PC-3 (cell line): ENCODE measurements at regions not wholly inside any gene's neighbourhood (a gene's known extent, or its start where the extent isn't known, plus 50 kb on each side); places are given as distances from the start of the nearest gene placed in this dataset.

Experiments used
- ATAC-seq: fragments of 200-7000 bp; cut with Tn5 transposase; 2 replicates; pipeline ENCODE4 v1.9.1; 2020; ENCODE audit warnings: mild to moderate bottlenecking, moderate library complexity
- BruUV-seq: library from RNA; stranded (reverse); fragments of 400-500 nt; replicated peaks from 2 replicates; lab custom pipeline; 2021; lab: Mats Ljungman, UMichigan
- CTCF ChIA-PET: fragments of 300-600 bp; sonication (Branson Sonifier 250); formaldehyde crosslinking; loops from one replicate; lab custom pipeline; 2022; ENCODE audit warnings: antibody characterized with exemption; lab: Charles Lee
- POLR2A ChIA-PET: fragments of 300-600 bp; sonication (Branson Sonifier 250); formaldehyde crosslinking; loops from one replicate; lab custom pipeline; 2022; ENCODE audit warnings: antibody characterized with exemption; ENCODE audit not compliant: unreplicated experiment; lab: Charles Lee
- DNase-seq: peaks from one replicate; pipeline ENCODE4 v3.0.0-alpha.2; 2015
- H2AFZ ChIP-seq: fragments of 300-600 bp; sonication (generic); 2 replicates; pipeline ENCODE4 v1.6.0; 2016; ENCODE audit warnings: antibody characterized with exemption, low read length
- H3F3A ChIP-seq: fragments of 300-600 bp; sonication (generic); one replicate; pipeline ENCODE4 v1.6.0; 2017; ENCODE audit warnings: antibody characterized with exemption, low read length, control low read depth, mild to moderate bottlenecking; ENCODE audit not compliant: unreplicated experiment
- H3K27ac ChIP-seq: fragments of 300-600 bp; sonication (generic); 2 replicates; pipeline ENCODE4 v1.5.1; 2016; ENCODE audit warnings: mild to moderate bottlenecking, low read length
- H3K27me3 ChIP-seq: fragments of 300-600 bp; sonication (generic); 2 replicates; pipeline ENCODE4 v1.6.1; 2016; ENCODE audit warnings: low read length, mixed read lengths
- H3K36me3 ChIP-seq: fragments of 300-600 bp; sonication (generic); 2 replicates; pipeline ENCODE4 v1.6.1; 2016; ENCODE audit warnings: low read depth, mixed run types, low read length, mixed read lengths
- H3K4me1 ChIP-seq: fragments of 300-600 bp; sonication (generic); 2 replicates; pipeline ENCODE4 v1.5.1; 2016; ENCODE audit warnings: low read length; ENCODE audit not compliant: insufficient read depth
- H3K4me2 ChIP-seq: fragments of 300-600 bp; sonication (generic); 2 replicates; pipeline ENCODE4 v1.6.0; 2016; ENCODE audit warnings: low read length
- H3K4me3 ChIP-seq: fragments of 300-600 bp; sonication (generic); 2 replicates; pipeline ENCODE4 v1.5.1; 2016; ENCODE audit warnings: mild to moderate bottlenecking, low read length, mixed read lengths
- H3K79me2 ChIP-seq: fragments of 300-600 bp; sonication (generic); 2 replicates; pipeline ENCODE4 v1.6.1; 2017; ENCODE audit warnings: low read length, mixed read lengths
- H3K9ac ChIP-seq: fragments of 300-600 bp; sonication (generic); 2 replicates; pipeline ENCODE4 v1.6.0; 2016; ENCODE audit warnings: mild to moderate bottlenecking, low read length
- H3K9me2 ChIP-seq: fragments of 300-600 bp; sonication (generic); replicated peaks from 2 replicates; pipeline ENCODE4 v1.6.1; 2016; ENCODE audit warnings: mixed run types, low read length, mixed read lengths
- H3K9me3 ChIP-seq: fragments of 300-600 bp; sonication (generic); 2 replicates; pipeline ENCODE4 v1.6.1; 2016; ENCODE audit warnings: low read length, mixed read lengths
- H4K20me1 ChIP-seq: fragments of 300-600 bp; sonication (generic); 2 replicates; pipeline ENCODE4 v1.6.1; 2016; ENCODE audit warnings: low read length, mixed read lengths
- EZH2 ChIP-seq: fragments of 300-600 bp; sonication (generic); IDR thresholded peaks from one replicate; pipeline ENCODE4 v1.6.1; 2017; ENCODE audit warnings: antibody characterized with exemption, mild to moderate bottlenecking, low read length; ENCODE audit not compliant: unreplicated experiment
- EZH2phosphoT487 ChIP-seq: fragments of 300-600 bp; sonication (generic); IDR thresholded peaks from 2 replicates; pipeline ENCODE4 v1.6.1; 2018; ENCODE audit warnings: mild to moderate bottlenecking, antibody characterized with exemption, low read length, borderline replicate concordance
- intact Hi-C: fragments of 100-400 bp; cut with micrococcal nuclease; formaldehyde crosslinking; loops from 2 replicates; pipeline ENCODE4 v1.9.0; 2023
- TF ChIP-seq, protein P1 (sequence below): fragments of 300-600 bp; sonication (generic); conservative IDR thresholded peaks from 2 replicates; pipeline ENCODE4 v1.5.1; 2017; ENCODE audit warnings: antibody characterized with exemption, low read depth, mild to moderate bottlenecking, low read length

DNA sequence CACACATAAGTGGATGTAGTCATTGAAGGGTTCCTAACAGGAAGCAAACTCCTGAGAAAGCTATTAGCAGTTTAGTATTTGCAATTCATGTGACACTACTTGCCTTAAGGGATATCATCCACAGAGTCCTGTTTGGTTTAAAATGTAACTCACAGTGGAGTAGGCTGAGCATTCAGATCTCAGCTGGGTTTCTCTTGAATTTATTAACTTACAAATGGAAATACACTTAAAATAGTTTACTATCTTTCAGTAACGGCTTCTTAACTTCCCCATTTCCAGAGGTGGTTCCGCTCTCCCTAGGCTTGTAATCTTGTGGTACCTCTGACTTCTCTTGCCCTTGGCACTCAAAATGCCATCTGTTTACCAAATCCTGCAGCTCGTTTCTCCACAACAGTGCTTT is 660.7 kb upstream of the ADAMTS16 start:
- Histone ChIP-seq H3K9me3 (peaks cover 14% of the 10 kb centered on the region; the same call in 1 of the 2 replicates), H3K27ac (no peak overlapping the region), H3K36me3 (no peaks in the 10 kb centered on the region), H3K4me1 (no peaks in the 10 kb centered on the region), H3K79me2 (no peaks in the 10 kb centered on the region), H3K4me3 (no peak overlapping the region), H2AFZ (no peak overlapping the region), H3K4me2 (no peak overlapping the region), H3K27me3 (no peaks in the 10 kb centered on the region), H3K9ac (no peak overlapping the region), H3K9me2 (no peaks in the 10 kb centered on the region), H3F3A (no peaks in the 10 kb centered on the region), H4K20me1 (no peaks in the 10 kb centered on the region)
- TF ChIP-seq EZH2 (no peak), EZH2phosphoT487 (no peak)
- TF ChIP-seq, protein P1, sequence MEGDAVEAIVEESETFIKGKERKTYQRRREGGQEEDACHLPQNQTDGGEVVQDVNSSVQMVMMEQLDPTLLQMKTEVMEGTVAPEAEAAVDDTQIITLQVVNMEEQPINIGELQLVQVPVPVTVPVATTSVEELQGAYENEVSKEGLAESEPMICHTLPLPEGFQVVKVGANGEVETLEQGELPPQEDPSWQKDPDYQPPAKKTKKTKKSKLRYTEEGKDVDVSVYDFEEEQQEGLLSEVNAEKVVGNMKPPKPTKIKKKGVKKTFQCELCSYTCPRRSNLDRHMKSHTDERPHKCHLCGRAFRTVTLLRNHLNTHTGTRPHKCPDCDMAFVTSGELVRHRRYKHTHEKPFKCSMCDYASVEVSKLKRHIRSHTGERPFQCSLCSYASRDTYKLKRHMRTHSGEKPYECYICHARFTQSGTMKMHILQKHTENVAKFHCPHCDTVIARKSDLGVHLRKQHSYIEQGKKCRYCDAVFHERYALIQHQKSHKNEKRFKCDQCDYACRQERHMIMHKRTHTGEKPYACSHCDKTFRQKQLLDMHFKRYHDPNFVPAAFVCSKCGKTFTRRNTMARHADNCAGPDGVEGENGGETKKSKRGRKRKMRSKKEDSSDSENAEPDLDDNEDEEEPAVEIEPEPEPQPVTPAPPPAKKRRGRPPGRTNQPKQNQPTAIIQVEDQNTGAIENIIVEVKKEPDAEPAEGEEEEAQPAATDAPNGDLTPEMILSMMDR = no peak
- POLR2A ChIA-PET = no interaction called here
- no TSS peak for BruUV-seq
- DNase-seq (no peak), ATAC-seq (no peak)
- CTCF ChIA-PET = no interaction called here
- intact Hi-C loops = no loop called here

DNA sequence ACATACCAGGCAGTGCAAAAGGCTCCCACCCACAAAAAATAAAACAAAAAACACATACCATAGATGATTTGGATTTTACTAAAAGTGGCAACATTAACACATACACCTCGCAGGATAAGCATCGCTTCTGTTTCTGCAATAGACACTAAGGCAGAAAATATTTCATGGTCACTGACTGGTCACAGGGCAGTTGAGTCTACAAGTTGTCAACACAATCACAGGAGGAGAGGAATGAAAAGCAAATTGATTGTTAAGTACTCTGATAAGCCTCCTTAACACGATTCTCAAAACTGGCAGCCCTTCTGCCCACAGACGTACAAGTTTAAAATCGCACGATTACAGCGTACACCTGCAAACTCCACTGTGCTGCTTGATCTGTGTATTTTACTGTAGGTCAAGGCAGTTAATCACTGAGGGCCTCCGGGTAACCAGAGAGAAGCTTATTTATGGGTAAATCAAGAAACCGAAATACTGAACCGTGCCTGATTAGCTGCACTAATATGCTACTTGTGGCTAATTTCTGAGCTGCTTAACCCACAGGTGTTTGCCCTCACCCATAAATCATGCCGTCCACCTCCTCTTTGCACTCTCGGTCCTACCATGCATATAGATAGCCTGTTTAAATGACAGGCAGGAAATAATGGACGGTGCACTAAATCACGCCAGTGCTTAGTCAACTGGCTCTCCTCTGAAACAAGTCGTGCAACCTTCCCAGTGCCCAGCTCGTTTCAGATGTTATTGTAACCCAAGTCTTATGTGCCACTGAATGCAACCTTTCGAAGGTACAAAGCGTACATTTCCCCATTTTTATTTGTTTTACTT is 659.4 kb upstream of the ADAMTS16 start:
- H3F3A ChIP-seq = no peaks in the 10 kb centered on the region
- no peaks in the 10 kb centered on the region for H3K27me3 ChIP-seq
- H3K79me2 ChIP-seq = no peaks in the 10 kb centered on the region
- BruUV-seq = no TSS peak
- ATAC-seq (no peak), DNase-seq (no peak)
- no peaks in the 10 kb centered on the region for H3K36me3 ChIP-seq
- no peaks in the 10 kb centered on the region for H3K4me1 ChIP-seq
- H3K4me3 ChIP-seq = no peak overlapping the region
- ChIA-PET POLR2A (no interaction called here), CTCF (no interaction called here)
- no peak overlapping the region for H3K4me2 ChIP-seq
- no peaks in the 10 kb centered on the region for H3K9me2 ChIP-seq
- intact Hi-C loops = no loop called here
- no peak overlapping the region for H3K27ac ChIP-seq
- H2AFZ ChIP-seq = no peak overlapping the region
- no peak overlapping the region for H3K9ac ChIP-seq
- H3K9me3 ChIP-seq = 0 out of 2 replicates have a peak, but pooled peaks cover 8% of the 10 kb centered on the region
- no peaks in the 10 kb centered on the region for H4K20me1 ChIP-seq
- TF ChIP-seq, protein P1 = no peak
- TF ChIP-seq EZH2 (no peak), EZH2phosphoT487 (no peak)

DNA sequence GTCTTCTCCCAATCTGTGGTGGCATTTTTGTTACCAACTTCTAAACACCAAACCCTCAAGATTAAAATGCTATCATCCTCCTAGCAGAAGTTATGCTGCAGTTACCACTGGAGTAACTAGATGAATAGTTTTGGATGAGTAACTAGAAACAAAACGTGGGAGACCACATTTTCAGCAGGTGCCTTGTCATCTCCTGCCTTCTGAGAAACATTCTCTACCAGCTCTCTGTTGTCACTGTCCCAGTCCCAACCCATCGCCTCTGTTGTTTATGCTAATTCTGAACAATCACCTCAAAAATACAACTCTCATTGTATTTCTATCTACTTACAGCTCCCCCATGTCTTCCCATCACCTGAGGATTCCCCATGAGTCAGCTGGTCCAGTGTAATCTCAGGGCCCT is 652.5 kb upstream of the ADAMTS16 start:
- no TSS peak for BruUV-seq

More for the DNA sequence above, 652.5 kb upstream of the ADAMTS16 start:
- H3K36me3 ChIP-seq = no peaks in the 10 kb centered on the region
- CTCF ChIA-PET = no interaction called here
- no peaks in the 10 kb centered on the region for H3K9me2 ChIP-seq
- no peaks in the 10 kb centered on the region for H3K4me1 ChIP-seq
- intact Hi-C loops = no loop called here
- no peaks in the 10 kb centered on the region for H3K79me2 ChIP-seq
- ATAC-seq = no peak
- no peak overlapping the region for H2AFZ ChIP-seq
- no peak overlapping the region for H3K4me3 ChIP-seq
- no peak for DNase-seq
- H3K4me2 ChIP-seq = no peak overlapping the region
- POLR2A ChIA-PET = no interaction called here
- H3K27ac ChIP-seq = no peak overlapping the region
- H3K9me3 ChIP-seq = 0 out of 2 replicates have a peak, but pooled peaks cover 9% of the 10 kb centered on the region
- no peak overlapping the region for H3K9ac ChIP-seq
- no peaks in the 10 kb centered on the region for H4K20me1 ChIP-seq
- TF ChIP-seq, protein P1 = no peak
- no peaks in the 10 kb centered on the region for H3F3A ChIP-seq
- H3K27me3 ChIP-seq = no peaks in the 10 kb centered on the region
